Smooth muscle cell of the brain vasculature (primary cell): ENCODE measurements at regions not wholly inside any gene's neighbourhood (a gene's known extent, or its start where the extent isn't known, plus 50 kb on each side); places are given as distances from the start of the nearest gene placed in this dataset.

Experiments used
- DNase-seq: peaks from one replicate; pipeline ENCODE4 v3.0.0-alpha.2; 2012; ENCODE audit warnings: low read depth, low spot score

- no peak for DNase-seq
Observed at GRCh38 chr4:82034878-82035277, 338.9 kb downstream of the HNRNPD start.

- no peak for DNase-seq
Observed at GRCh38 chr4:82033862-82034261, 339.9 kb downstream of the HNRNPD start.

- DNase-seq, result no peak
Observed at GRCh38 chr4:82031376-82031927, 342.3 kb downstream of the HNRNPD start.

- no peak for DNase-seq
Observed at GRCh38 chr4:82017680-82018079, 356.1 kb downstream of the HNRNPD start.

GRCh38 chr4:82005158-82005557, 368.6 kb downstream of the HNRNPD start:
- no peak for DNase-seq

- DNase-seq, result no peak
Observed at GRCh38 chr4:81997313-81997712, 376.5 kb downstream of the HNRNPD start.

- no peak for DNase-seq
Observed at GRCh38 chr4:81990898-81991297, 382.9 kb downstream of the HNRNPD start.

- no peak for DNase-seq
Observed at GRCh38 chr4:81990211-81990610, 383.6 kb downstream of the HNRNPD start.

GRCh38 chr4:81989202-81989601, 384.6 kb downstream of the HNRNPD start:
- DNase-seq, result no peak

GRCh38 chr4:81988178-81988577, 385.6 kb downstream of the HNRNPD start:
- DNase-seq, result no peak

- no peak for DNase-seq
Observed at GRCh38 chr4:81984746-81985145, 389.0 kb downstream of the HNRNPD start.

GRCh38 chr4:81982846-81983540, 390.8 kb downstream of the HNRNPD start:
- DNase-seq, result no peak

- no peak for DNase-seq
Observed at GRCh38 chr4:81981218-81981617, 392.6 kb downstream of the HNRNPD start.

GRCh38 chr4:81974523-81974922, 399.3 kb downstream of the HNRNPD start:
- no peak for DNase-seq

- DNase-seq, result no peak
Observed at GRCh38 chr4:81971637-81972381, 402.0 kb downstream of the HNRNPD start.

- DNase-seq, result no peak
Observed at GRCh38 chr4:81971061-81971460, 402.7 kb downstream of the HNRNPD start.

GRCh38 chr4:81970454-81970853, 403.3 kb downstream of the HNRNPD start:
- DNase-seq, result no peak

- no peak for DNase-seq
Observed at GRCh38 chr4:81966676-81967075, 407.1 kb downstream of the HNRNPD start.

GRCh38 chr4:81965911-81966310, 407.9 kb downstream of the HNRNPD start:
- DNase-seq, result no peak

- DNase-seq, result no peak
Observed at GRCh38 chr4:81965454-81965853, 408.3 kb downstream of the HNRNPD start.

- no peak for DNase-seq
Observed at GRCh38 chr4:81963763-81964020, 410.1 kb downstream of the HNRNPD start.

GRCh38 chr4:81963015-81963762, 410.6 kb downstream of the HNRNPD start:
- no peak for DNase-seq

- no peak for DNase-seq
Observed at GRCh38 chr4:81960961-81961360, 412.8 kb downstream of the HNRNPD start.
